GM04504 (cell line): ENCODE measurements at regions not wholly inside any gene's neighbourhood (a gene's known extent, or its start where the extent isn't known, plus 50 kb on each side); places are given as distances from the start of the nearest gene placed in this dataset.
"Not testable (repeated sequence)": the region's sequence is repeated elsewhere in the genome, so short reads cannot be mapped to it uniquely, and the experiment has no call there.

Source experiments
- DNase-seq: peaks from one replicate; pipeline ENCODE4 v3.0.0-alpha.2; 2012; ENCODE audit warnings: low read depth

GRCh38 chr21:23886828-23887724 lies 1720.2 kb downstream of the MRPL39 start:
- DNase-seq: no peak

- no peak for DNase-seq
Observed at GRCh38 chr21:23881783-23882182, 1725.5 kb downstream of the MRPL39 start.

GRCh38 chr21:23876925-23877558 lies 1730.2 kb downstream of the MRPL39 start:
- DNase-seq: no peak

- DNase-seq: no peak
Observed at GRCh38 chr21:23874271-23874670, 1733.0 kb downstream of the MRPL39 start.

GRCh38 chr21:23861911-23862504 lies 1745.3 kb downstream of the MRPL39 start:
- DNase-seq: no peak

GRCh38 chr21:23858878-23859277 lies 1748.4 kb downstream of the MRPL39 start:
- no peak for DNase-seq

GRCh38 chr21:23853796-23854379 lies 1753.4 kb downstream of the MRPL39 start:
- no peak for DNase-seq

- DNase-seq: no peak
Observed at GRCh38 chr21:23837564-23837963, 1769.7 kb downstream of the MRPL39 start.

GRCh38 chr21:23822760-23823159 lies 1784.5 kb downstream of the MRPL39 start:
- DNase-seq: no peak

GRCh38 chr21:23817337-23817736 lies 1789.9 kb downstream of the MRPL39 start:
- DNase-seq: no peak

GRCh38 chr21:23812485-23812884 lies 1794.8 kb downstream of the MRPL39 start:
- DNase-seq: no peak

GRCh38 chr21:23811805-23812204 lies 1795.5 kb downstream of the MRPL39 start:
- no peak for DNase-seq

GRCh38 chr21:23809573-23809972 lies 1797.7 kb downstream of the MRPL39 start:
- DNase-seq: no peak

GRCh38 chr21:23806966-23807548 lies 1800.2 kb downstream of the MRPL39 start:
- not testable (repeated sequence) for DNase-seq

GRCh38 chr21:23804866-23805265 lies 1802.4 kb downstream of the MRPL39 start:
- DNase-seq: no peak

- no peak for DNase-seq
Observed at GRCh38 chr21:23801292-23801691, 1806.0 kb downstream of the MRPL39 start.

GRCh38 chr21:23799376-23799775 lies 1807.9 kb downstream of the MRPL39 start:
- DNase-seq: no peak

- DNase-seq: no peak
Observed at GRCh38 chr21:23792300-23792699, 1815.0 kb downstream of the MRPL39 start.

- no peak for DNase-seq
Observed at GRCh38 chr21:23789864-23790263, 1817.4 kb downstream of the MRPL39 start.

- no peak for DNase-seq
Observed at GRCh38 chr21:23780326-23780725, 1827.0 kb downstream of the MRPL39 start.

GRCh38 chr21:23743821-23744220 lies 1863.5 kb downstream of the MRPL39 start:
- no peak for DNase-seq

GRCh38 chr21:23740463-23740862 lies 1866.8 kb downstream of the MRPL39 start:
- DNase-seq: no peak
